Mesenchymal stem cell (in vitro differentiated cells and primary cell): ENCODE measurements at regions not wholly inside any gene's neighbourhood (a gene's known extent, or its start where the extent isn't known, plus 50 kb on each side); places are given as distances from the start of the nearest gene placed in this dataset.

Experiments used
- DNase-seq: peaks from one replicate; pipeline ENCODE4 v3.0.0-alpha.2; 2013
- H2AFZ ChIP-seq: one replicate; pipeline ENCODE4 v1.6.1; 2013; ENCODE audit warnings: low read depth, mild to moderate bottlenecking, control low read depth, inconsistent platforms, low read length, moderate library complexity
- H2AK5ac ChIP-seq: 2 replicates; pipeline ENCODE4 v1.6.1; 2013; ENCODE audit warnings: low read length, moderate library complexity, mild to moderate bottlenecking, inconsistent platforms; ENCODE audit not compliant: severe bottlenecking
- H2BK120ac ChIP-seq: one replicate; pipeline ENCODE4 v1.6.1; 2013; ENCODE audit warnings: low read depth, mild to moderate bottlenecking, inconsistent platforms, low read length, moderate library complexity
- H2BK12ac ChIP-seq, 2 experiments: one replicate each; pipeline ENCODE4 v1.6.1; 2013; ENCODE audit warnings: inconsistent platforms in 2 of 2, low read length in 2 of 2, mild to moderate bottlenecking in 2 of 2, moderate library complexity in 2 of 2, control low read depth in 1 of 2
- H2BK15ac ChIP-seq: one replicate; pipeline ENCODE4 v1.6.1; 2013; ENCODE audit warnings: mild to moderate bottlenecking, low read depth, inconsistent platforms; ENCODE audit not compliant: poor library complexity, severe bottlenecking
- H2BK5ac ChIP-seq: 2 replicates; pipeline ENCODE4 v1.6.1; 2013; ENCODE audit warnings: low read depth, mild to moderate bottlenecking, low read length, control low read depth, inconsistent platforms; ENCODE audit not compliant: poor library complexity, severe bottlenecking
- H3K14ac ChIP-seq, 2 experiments: one replicate each; pipeline ENCODE4 v1.6.1; 2013; ENCODE audit warnings: inconsistent platforms in 2 of 2, low read length in 2 of 2, control low read depth in 1 of 2, mild to moderate bottlenecking in 1 of 2, moderate library complexity in 1 of 2
- H3K18ac ChIP-seq, 2 experiments: one replicate each; pipeline ENCODE4 v1.6.1; 2013; ENCODE audit warnings: inconsistent platforms in 2 of 2, low read length in 2 of 2, control low read depth in 1 of 2, low read depth in 1 of 2, mild to moderate bottlenecking in 1 of 2
- H3K23ac ChIP-seq, 2 experiments: one replicate each; pipeline ENCODE4 v1.6.1; 2013; ENCODE audit warnings: inconsistent platforms in 2 of 2, low read length in 2 of 2, mild to moderate bottlenecking in 2 of 2, moderate library complexity in 2 of 2, control low read depth in 1 of 2
- H3K27ac ChIP-seq: 2 replicates; pipeline ENCODE4 v1.5.1; 2013; ENCODE audit warnings: mild to moderate bottlenecking, moderate library complexity, low read length, control low read depth, inconsistent platforms; ENCODE audit not compliant: poor library complexity, severe bottlenecking
- H3K27me3 ChIP-seq, 2 experiments: 2 replicates each; pipeline versions ENCODE4 v1.6.1 to v1.7.0; 2013; ENCODE audit warnings: low read length in 2 of 2, mild to moderate bottlenecking in 2 of 2, moderate library complexity in 2 of 2, control low read depth in 1 of 2, inconsistent platforms in 1 of 2; ENCODE audit not compliant: control insufficient read depth in 1 of 2, insufficient read depth in 1 of 2
- H3K36me3 ChIP-seq, 2 experiments: 2 replicates each; pipeline versions ENCODE4 v1.6.1 to v1.7.0; 2013; ENCODE audit warnings: low read length in 2 of 2, control low read depth in 1 of 2, inconsistent platforms in 1 of 2, low read depth in 1 of 2, mild to moderate bottlenecking in 1 of 2; ENCODE audit not compliant: insufficient read depth in 2 of 2, control insufficient read depth in 1 of 2
- H3K4ac ChIP-seq, 2 experiments: one replicate each; pipeline ENCODE4 v1.6.1; 2013; ENCODE audit warnings: inconsistent platforms in 2 of 2, low read length in 2 of 2, mild to moderate bottlenecking in 2 of 2, moderate library complexity in 2 of 2, control low read depth in 1 of 2, low read depth in 1 of 2
- H3K4me1 ChIP-seq: 2 replicates; pipeline ENCODE4 v1.6.1; 2013; ENCODE audit warnings: low read depth, low read length, control low read depth; ENCODE audit not compliant: control insufficient read depth, insufficient read depth
- H3K4me2 ChIP-seq: 2 replicates; pipeline ENCODE4 v1.6.1; 2013; ENCODE audit warnings: low read length, mild to moderate bottlenecking, inconsistent platforms; ENCODE audit not compliant: poor library complexity, severe bottlenecking
- H3K4me3 ChIP-seq, 2 experiments: 2 replicates each; pipeline versions ENCODE4 v1.5.1 to v1.7.0; 2013; ENCODE audit warnings: low read length in 2 of 2, mild to moderate bottlenecking in 2 of 2, control low read depth in 1 of 2, low read depth in 1 of 2; ENCODE audit not compliant: insufficient read depth in 1 of 2
- H3K79me1 ChIP-seq: replicated peaks from 2 replicates; pipeline ENCODE4 v1.6.1; 2013; ENCODE audit warnings: mild to moderate bottlenecking, control low read depth, low read length, inconsistent platforms; ENCODE audit not compliant: poor library complexity, severe bottlenecking
- H3K9ac ChIP-seq: 2 replicates; pipeline ENCODE4 v1.7.0; 2013; ENCODE audit warnings: mild to moderate bottlenecking, low read length, moderate library complexity
- H3K9me3 ChIP-seq: 2 replicates; pipeline ENCODE4 v1.7.0; 2013; ENCODE audit warnings: mild to moderate bottlenecking, low read length; ENCODE audit not compliant: control insufficient read depth
- H4K8ac ChIP-seq: one replicate; pipeline ENCODE4 v1.6.1; 2013; ENCODE audit warnings: inconsistent platforms, mild to moderate bottlenecking, low read length, moderate library complexity
- H4K91ac ChIP-seq: one replicate; pipeline ENCODE4 v1.6.1; 2013; ENCODE audit warnings: mild to moderate bottlenecking, low read length, inconsistent platforms
- WGBS: methylation state at CpG from one replicate; pipeline ENCODE4 v1.1.7; 2013; ENCODE audit warnings: mixed read lengths; 5-methylcytosine and 5-hydroxymethylcytosine counted together

DNA sequence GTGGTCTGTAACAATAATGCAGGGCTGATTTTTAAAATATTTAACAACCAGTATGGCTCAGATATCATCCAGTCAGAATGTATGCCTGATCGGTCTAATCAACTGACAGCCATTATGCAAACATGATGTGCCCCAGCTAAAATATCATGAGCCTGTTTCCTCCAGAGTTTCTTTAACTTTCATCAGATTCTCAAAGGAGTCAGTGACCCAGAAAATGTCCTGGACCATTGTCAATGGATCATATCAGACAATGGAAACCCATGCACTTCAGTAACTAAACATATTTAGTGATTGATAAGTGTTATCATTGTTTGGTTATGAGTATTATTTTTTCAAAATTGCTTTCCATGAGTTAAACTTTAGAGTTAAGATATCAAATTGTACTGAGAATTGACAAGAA, 173.5 kb downstream of the LMBRD1 start:
- Histone ChIP-seq H3K79me1 (no peaks in the 10 kb centered on the region), H2AFZ (no peak overlapping the region), H2AK5ac (no peak overlapping the region), H3K14ac (no peak overlapping the region), H3K4me2 (no peak overlapping the region), H3K27me3 (no peaks in the 10 kb centered on the region), H3K4ac (no peak overlapping the region), H2BK12ac (no peak overlapping the region), H3K9me3 (no peaks in the 10 kb centered on the region), H2BK5ac (no peak overlapping the region), H3K18ac (no peak overlapping the region), H4K91ac (no peak overlapping the region), H3K9ac (no peak overlapping the region), H2BK120ac (no peak overlapping the region), H3K36me3 (no peaks in the 10 kb centered on the region), H3K4me3 (no peak overlapping the region), H3K23ac (no peak overlapping the region), H4K8ac (no peak overlapping the region), H3K4me1 (no peaks in the 10 kb centered on the region), H2BK15ac (no peak overlapping the region), H3K27ac (no peak overlapping the region)
- 87% methylated on average over 1 of the region's 1 CpG for WGBS
- DNase-seq, result no peak

DNA sequence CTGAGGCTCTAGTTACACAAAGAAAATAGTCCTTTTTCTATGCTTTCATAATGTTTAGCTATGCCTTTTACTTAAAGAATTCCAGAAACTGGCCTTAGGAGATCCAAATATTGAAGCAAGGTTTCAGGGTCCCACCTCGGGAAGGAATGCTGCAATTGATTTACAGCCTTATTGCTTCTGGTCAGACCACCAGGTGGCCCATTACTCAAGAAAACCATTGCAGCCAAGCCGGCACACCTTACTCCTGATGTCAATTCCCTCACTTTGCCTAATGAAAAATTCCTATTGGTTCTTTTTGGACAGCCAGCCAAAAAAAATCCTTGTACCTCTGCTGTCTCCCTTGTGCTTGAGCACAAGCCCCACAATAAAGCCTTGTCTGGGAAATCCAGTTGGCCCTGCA, 173.9 kb downstream of the LMBRD1 start:
- no peak overlapping the region for H3K23ac ChIP-seq
- no peaks in the 10 kb centered on the region for H3K36me3 ChIP-seq
- WGBS, result 59% methylated on average over 2 of the region's 2 CpGs
- no peak overlapping the region for H3K14ac ChIP-seq
- H3K27me3 ChIP-seq, result no peaks in the 10 kb centered on the region
- H2BK120ac ChIP-seq, result no peak overlapping the region
- no peak overlapping the region for H4K91ac ChIP-seq
- no peak for DNase-seq
- H3K4me3 ChIP-seq, result no peak overlapping the region
- no peak overlapping the region for H3K27ac ChIP-seq
- H2AFZ ChIP-seq, result no peak overlapping the region
- no peak overlapping the region for H3K9ac ChIP-seq
- H2BK15ac ChIP-seq, result no peak overlapping the region
- H2BK5ac ChIP-seq, result no peak overlapping the region
- no peak overlapping the region for H2BK12ac ChIP-seq
- no peak overlapping the region for H3K4ac ChIP-seq
- no peak overlapping the region for H4K8ac ChIP-seq
- no peaks in the 10 kb centered on the region for H3K9me3 ChIP-seq
- no peaks in the 10 kb centered on the region for H3K79me1 ChIP-seq
- no peak overlapping the region for H3K4me2 ChIP-seq
- H2AK5ac ChIP-seq, result no peak overlapping the region
- H3K4me1 ChIP-seq, result no peaks in the 10 kb centered on the region
- H3K18ac ChIP-seq, result no peak overlapping the region

DNA sequence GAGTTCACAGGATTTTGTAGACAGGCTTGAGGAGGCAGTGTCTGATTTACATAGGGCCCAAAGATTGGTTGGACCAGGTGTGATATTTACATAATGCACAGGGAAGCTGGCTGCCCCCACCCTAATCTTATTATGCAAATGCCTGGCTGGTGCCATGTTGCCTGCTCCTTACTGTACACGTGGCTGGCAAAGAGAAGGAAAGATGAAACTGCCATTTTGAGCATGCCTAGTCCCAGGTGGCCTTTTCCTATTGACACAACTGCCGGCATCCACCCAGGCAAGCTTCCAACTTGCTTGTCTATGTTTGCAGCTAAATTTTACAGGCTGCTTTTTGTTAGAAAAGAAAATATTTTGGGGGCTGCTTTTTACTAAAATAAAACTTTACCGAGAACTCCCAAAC, 174.6 kb downstream of the LMBRD1 start:
- Histone ChIP-seq H3K18ac (no peak overlapping the region), H3K14ac (no peak overlapping the region), H3K36me3 (no peaks in the 10 kb centered on the region), H2BK12ac (no peak overlapping the region), H2AFZ (no peak overlapping the region), H2BK5ac (no peak overlapping the region), H3K27ac (no peak overlapping the region), H4K91ac (no peak overlapping the region), H2BK120ac (no peak overlapping the region), H3K27me3 (no peaks in the 10 kb centered on the region), H3K9ac (no peak overlapping the region), H3K4ac (no peak overlapping the region), H2AK5ac (no peak overlapping the region), H3K4me1 (no peaks in the 10 kb centered on the region), H3K4me2 (no peak overlapping the region), H2BK15ac (no peak overlapping the region), H4K8ac (no peak overlapping the region), H3K23ac (no peak overlapping the region), H3K4me3 (no peak overlapping the region), H3K79me1 (no peaks in the 10 kb centered on the region), H3K9me3 (no peaks in the 10 kb centered on the region)
- WGBS, result 68% methylated on average over 2 of the region's 3 CpGs
- no peak for DNase-seq

DNA sequence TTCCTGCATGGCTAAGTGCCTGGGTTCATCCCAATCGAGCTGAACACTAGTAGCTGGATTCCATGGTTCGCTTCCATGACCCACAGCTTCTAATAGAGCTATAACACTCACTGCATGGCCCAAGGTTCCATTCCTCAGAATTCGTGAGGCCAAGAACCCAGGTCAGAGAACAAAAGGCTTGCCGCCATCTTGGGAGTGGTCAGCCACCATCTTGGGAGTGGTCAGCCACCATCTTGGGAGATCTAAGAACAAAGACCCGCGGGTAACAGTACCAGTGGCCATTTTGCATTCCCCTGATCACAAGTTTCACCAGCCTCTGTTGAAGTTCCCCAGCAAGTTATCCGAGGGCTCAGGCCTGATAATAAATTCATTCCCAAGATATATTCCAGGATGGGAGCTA, 179.6 kb downstream of the LMBRD1 start:
- no peak overlapping the region for H2BK5ac ChIP-seq
- H3K36me3 ChIP-seq, result no peaks in the 10 kb centered on the region
- no peak for DNase-seq
- no peaks in the 10 kb centered on the region for H3K27me3 ChIP-seq
- no peak overlapping the region for H3K18ac ChIP-seq
- 94% methylated on average over 7 of the region's 7 CpGs for WGBS
- no peak overlapping the region for H3K14ac ChIP-seq
- H3K4me2 ChIP-seq, result no peak overlapping the region
- H2BK15ac ChIP-seq, result no peak overlapping the region
- no peak overlapping the region for H4K8ac ChIP-seq
- no peaks in the 10 kb centered on the region for H3K9me3 ChIP-seq
- no peak overlapping the region for H3K4me3 ChIP-seq
- no peak overlapping the region for H2AK5ac ChIP-seq
- H3K79me1 ChIP-seq, result no peaks in the 10 kb centered on the region
- H2BK120ac ChIP-seq, result no peak overlapping the region
- H3K4ac ChIP-seq, result no peak overlapping the region
- H2BK12ac ChIP-seq, result no peak overlapping the region
- H3K27ac ChIP-seq, result no peak overlapping the region
- no peaks in the 10 kb centered on the region for H3K4me1 ChIP-seq
- no peak overlapping the region for H4K91ac ChIP-seq
- no peak overlapping the region for H2AFZ ChIP-seq
- H3K9ac ChIP-seq, result no peak overlapping the region
- H3K23ac ChIP-seq, result no peak overlapping the region
